Astrocyte (in vitro differentiated cells and primary cell): ENCODE measurements at regions not wholly inside any gene's neighbourhood (a gene's known extent, or its start where the extent isn't known, plus 50 kb on each side); places are given as distances from the start of the nearest gene placed in this dataset.

Source experiments
- DNase-seq: peaks from one replicate; pipeline ENCODE4 v3.0.0-alpha.2; 2010; ENCODE audit warnings: low read depth
- FAIRE-seq: peaks from 2 replicates; lab custom pipeline; 2011; peaks lifted over from hg19 to GRCh38; lab: Jason Lieb, UNC
- H2AFZ ChIP-seq: 2 replicates; pipeline ENCODE4 v1.6.0; 2012; ENCODE audit warnings: low read depth, low read length, inconsistent platforms
- H3K27ac ChIP-seq: 2 replicates; pipeline ENCODE4 v1.5.1; 2011; ENCODE audit warnings: low read depth, low read length, inconsistent platforms
- H3K27me3 ChIP-seq: 2 replicates; pipeline ENCODE4 v1.6.0; 2011; ENCODE audit warnings: low read length, inconsistent platforms; ENCODE audit not compliant: insufficient read depth
- H3K36me3 ChIP-seq: 2 replicates; pipeline ENCODE4 v1.5.1; 2011; ENCODE audit warnings: low read length, inconsistent platforms; ENCODE audit not compliant: insufficient read depth
- H3K4me1 ChIP-seq: 2 replicates; pipeline ENCODE4 v1.5.1; 2011; ENCODE audit warnings: low read length, inconsistent platforms; ENCODE audit not compliant: insufficient read depth
- H3K4me2 ChIP-seq: 2 replicates; pipeline ENCODE4 v1.6.0; 2012; ENCODE audit warnings: low read length, inconsistent platforms
- H3K4me3 ChIP-seq: 2 replicates; pipeline ENCODE4 v1.5.1; 2011; ENCODE audit warnings: low read depth, mild to moderate bottlenecking, low read length, inconsistent platforms; ENCODE audit not compliant: insufficient read depth
- H3K79me2 ChIP-seq: 2 replicates; pipeline ENCODE4 v1.6.0; 2012; ENCODE audit warnings: mild to moderate bottlenecking, low read length, inconsistent platforms; ENCODE audit not compliant: insufficient read depth
- H3K9ac ChIP-seq: 2 replicates; pipeline ENCODE4 v1.6.0; 2012; ENCODE audit warnings: mild to moderate bottlenecking, low read length, inconsistent platforms
- H3K9me3 ChIP-seq: 2 replicates; pipeline ENCODE4 v1.5.1; 2012; ENCODE audit warnings: low read depth, mild to moderate bottlenecking, low read length, inconsistent platforms; ENCODE audit not compliant: insufficient read depth
- H4K20me1 ChIP-seq: 2 replicates; pipeline ENCODE4 v1.6.0; 2012; ENCODE audit warnings: low read length, inconsistent platforms; ENCODE audit not compliant: insufficient read depth
- H3K27ac Mint-ChIP-seq: one replicate; pipeline ENCODE4 v1.8.0; 2021; ENCODE audit warnings: mild to moderate bottlenecking, mixed read lengths; ENCODE audit not compliant: unreplicated experiment
- H3K27me3 Mint-ChIP-seq: one replicate; pipeline ENCODE4 v1.8.0; 2021; ENCODE audit warnings: low read depth, mixed read lengths; ENCODE audit not compliant: unreplicated experiment
- H3K36me3 Mint-ChIP-seq: one replicate; pipeline ENCODE4 v1.8.0; 2021; ENCODE audit warnings: low read depth, mixed read lengths; ENCODE audit not compliant: unreplicated experiment
- H3K4me1 Mint-ChIP-seq: one replicate; pipeline ENCODE4 v1.8.0; 2021; ENCODE audit warnings: low read depth, mixed read lengths; ENCODE audit not compliant: unreplicated experiment
- H3K4me3 Mint-ChIP-seq: one replicate; pipeline ENCODE4 v1.8.0; 2021; ENCODE audit warnings: mild to moderate bottlenecking, moderate library complexity, mixed read lengths; ENCODE audit not compliant: unreplicated experiment
- H3K9me3 Mint-ChIP-seq: one replicate; pipeline ENCODE4 v1.8.0; 2021; ENCODE audit warnings: mild to moderate bottlenecking, mixed read lengths; ENCODE audit not compliant: unreplicated experiment
- EZH2 ChIP-seq: IDR thresholded peaks from 2 replicates; pipeline ENCODE4 v1.6.1; 2012; ENCODE audit warnings: mild to moderate bottlenecking, low read length, inconsistent platforms; ENCODE audit not compliant: insufficient read depth
- TF ChIP-seq, protein P1 (sequence below): IDR thresholded peaks from 2 replicates; pipeline ENCODE4 v1.5.1; 2011; ENCODE audit warnings: low read depth, mild to moderate bottlenecking, inconsistent platforms, low read length, moderate library complexity; ENCODE audit not compliant: insufficient read depth

DNA sequence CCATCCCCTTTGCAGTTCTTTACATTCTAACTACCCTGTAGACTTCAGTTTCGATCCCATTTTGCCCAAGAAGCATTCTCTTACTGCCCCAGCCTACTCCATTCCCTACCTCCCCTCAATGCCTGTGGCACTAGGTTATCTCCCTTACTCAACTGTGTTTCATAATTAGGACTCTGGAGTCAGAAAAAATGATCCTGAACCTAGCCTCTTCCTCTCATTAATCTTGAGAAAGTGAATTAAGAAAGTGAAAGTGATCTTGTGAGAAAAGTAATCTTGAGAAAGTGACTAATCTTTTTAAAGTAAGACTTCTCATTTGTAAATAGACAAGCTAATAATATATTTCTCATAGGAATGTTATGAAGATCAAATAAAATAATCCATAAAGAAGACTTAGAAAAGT lies 444.0 kb upstream of the TRPC7 start:
- Histone ChIP-seq H3K4me2 (peak overlapping the region; percentile 53), H3K9me3 (no peaks in the 10 kb centered on the region), H3K4me1 (peaks cover 34% of the 10 kb centered on the region), H3K27me3 (no peaks in the 10 kb centered on the region), H3K4me3 (no peak overlapping the region), H3K27ac (no peak overlapping the region), H2AFZ (peak overlapping the region; percentile 19), H3K9ac (no peak overlapping the region), H3K36me3 (no peaks in the 10 kb centered on the region), H3K79me2 (no peaks in the 10 kb centered on the region), H4K20me1 (no peaks in the 10 kb centered on the region)
- H3K9me3 Mint-ChIP-seq = peaks cover 3% of the 10 kb centered on the region
- FAIRE-seq (no peak), DNase-seq (peak; percentile 49)
- no peak overlapping the region for H3K27ac Mint-ChIP-seq
- no peaks in the 10 kb centered on the region for H3K27me3 Mint-ChIP-seq
- no peak overlapping the region for H3K4me3 Mint-ChIP-seq
- peaks cover 2% of the 10 kb centered on the region for H3K36me3 Mint-ChIP-seq
- H3K4me1 Mint-ChIP-seq = peaks cover 15% of the 10 kb centered on the region
- no peak for TF ChIP-seq EZH2
- TF ChIP-seq, protein P1, sequence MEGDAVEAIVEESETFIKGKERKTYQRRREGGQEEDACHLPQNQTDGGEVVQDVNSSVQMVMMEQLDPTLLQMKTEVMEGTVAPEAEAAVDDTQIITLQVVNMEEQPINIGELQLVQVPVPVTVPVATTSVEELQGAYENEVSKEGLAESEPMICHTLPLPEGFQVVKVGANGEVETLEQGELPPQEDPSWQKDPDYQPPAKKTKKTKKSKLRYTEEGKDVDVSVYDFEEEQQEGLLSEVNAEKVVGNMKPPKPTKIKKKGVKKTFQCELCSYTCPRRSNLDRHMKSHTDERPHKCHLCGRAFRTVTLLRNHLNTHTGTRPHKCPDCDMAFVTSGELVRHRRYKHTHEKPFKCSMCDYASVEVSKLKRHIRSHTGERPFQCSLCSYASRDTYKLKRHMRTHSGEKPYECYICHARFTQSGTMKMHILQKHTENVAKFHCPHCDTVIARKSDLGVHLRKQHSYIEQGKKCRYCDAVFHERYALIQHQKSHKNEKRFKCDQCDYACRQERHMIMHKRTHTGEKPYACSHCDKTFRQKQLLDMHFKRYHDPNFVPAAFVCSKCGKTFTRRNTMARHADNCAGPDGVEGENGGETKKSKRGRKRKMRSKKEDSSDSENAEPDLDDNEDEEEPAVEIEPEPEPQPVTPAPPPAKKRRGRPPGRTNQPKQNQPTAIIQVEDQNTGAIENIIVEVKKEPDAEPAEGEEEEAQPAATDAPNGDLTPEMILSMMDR = no peak

DNA sequence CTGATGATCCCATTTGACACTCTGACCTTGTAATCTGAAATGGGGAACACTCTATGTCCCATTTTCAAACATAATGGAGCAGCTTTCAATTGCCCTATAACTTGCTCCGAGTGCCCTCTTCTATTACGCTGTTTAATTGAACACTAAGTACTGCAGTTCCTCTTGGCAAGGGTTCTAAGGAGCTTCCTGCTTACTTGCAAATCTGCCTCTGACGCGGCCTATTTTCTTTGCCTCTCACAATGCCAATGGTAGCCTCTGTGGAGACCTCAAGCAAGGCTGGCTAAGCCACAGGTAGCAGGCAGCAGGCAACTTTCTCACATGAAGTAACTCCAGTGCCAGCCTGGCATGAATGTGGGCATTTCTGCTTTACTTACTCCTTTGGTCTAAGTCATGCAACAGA lies 443.4 kb upstream of the TRPC7 start:
- Histone ChIP-seq H3K9ac (no peak overlapping the region), H3K4me3 (no peak overlapping the region), H3K4me1 (peaks cover 34% of the 10 kb centered on the region), H3K4me2 (peak overlapping the region; percentile 13), H3K27me3 (no peaks in the 10 kb centered on the region), H3K79me2 (no peaks in the 10 kb centered on the region), H3K36me3 (no peaks in the 10 kb centered on the region), H4K20me1 (no peaks in the 10 kb centered on the region), H3K9me3 (no peaks in the 10 kb centered on the region), H2AFZ (no peak overlapping the region), H3K27ac (no peak overlapping the region)
- FAIRE-seq (no peak), DNase-seq (no peak)
- H3K4me1 Mint-ChIP-seq = peaks cover 15% of the 10 kb centered on the region
- TF ChIP-seq, protein P1 = no peak
- no peak for TF ChIP-seq EZH2
- peaks cover 2% of the 10 kb centered on the region for H3K36me3 Mint-ChIP-seq
- H3K27ac Mint-ChIP-seq = no peak overlapping the region
- H3K27me3 Mint-ChIP-seq = no peaks in the 10 kb centered on the region
- H3K4me3 Mint-ChIP-seq = no peak overlapping the region
- H3K9me3 Mint-ChIP-seq = peaks cover 3% of the 10 kb centered on the region

DNA sequence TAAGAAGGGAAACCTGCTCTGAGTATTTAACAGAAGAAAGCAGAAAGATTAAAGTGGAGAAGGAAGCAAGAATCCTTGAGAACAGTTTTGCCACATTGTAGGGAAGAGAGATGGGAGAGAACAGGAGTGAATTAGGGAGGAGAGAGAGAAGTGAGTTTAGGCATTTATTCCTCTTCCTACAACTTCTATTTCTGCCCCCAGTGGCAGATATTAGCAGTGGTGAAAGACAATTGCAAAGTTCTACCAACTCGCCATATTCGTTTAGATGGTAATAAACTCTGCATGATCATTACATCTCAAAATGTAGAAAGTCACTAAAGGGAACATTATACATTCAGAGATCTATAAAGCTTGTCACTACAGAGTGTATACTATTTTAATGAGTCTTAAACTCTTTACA lies 440.1 kb upstream of the TRPC7 start:
- no peaks in the 10 kb centered on the region for H3K27me3 ChIP-seq
- TF ChIP-seq, protein P1 = peak; percentile 31
- TF ChIP-seq EZH2 = no peak
- FAIRE-seq (no peak), DNase-seq (no peak)
- peaks cover 21% of the 10 kb centered on the region for H3K4me1 ChIP-seq
- no peak overlapping the region for H3K4me2 ChIP-seq
- no peaks in the 10 kb centered on the region for H3K79me2 ChIP-seq
- no peak overlapping the region for H3K4me3 ChIP-seq
- H3K9me3 ChIP-seq = no peaks in the 10 kb centered on the region
- H3K27ac ChIP-seq = no peak overlapping the region
- no peak overlapping the region for H3K4me3 Mint-ChIP-seq
- H4K20me1 ChIP-seq = no peaks in the 10 kb centered on the region
- H3K36me3 ChIP-seq = no peaks in the 10 kb centered on the region
- H3K4me1 Mint-ChIP-seq = peaks cover under 1% of the 10 kb centered on the region
- H3K9me3 Mint-ChIP-seq = no peaks in the 10 kb centered on the region
- no peak overlapping the region for H3K9ac ChIP-seq
- no peaks in the 10 kb centered on the region for H3K27me3 Mint-ChIP-seq
- H3K36me3 Mint-ChIP-seq = no peaks in the 10 kb centered on the region
- H3K27ac Mint-ChIP-seq = no peak overlapping the region
- no peak overlapping the region for H2AFZ ChIP-seq
